Fibroblast of skin of scalp (primary cell): ENCODE measurements at regions not wholly inside any gene's neighbourhood (a gene's known extent, or its start where the extent isn't known, plus 50 kb on each side); places are given as distances from the start of the nearest gene placed in this dataset.

ENCODE experiments used
- DNase-seq: peaks from one replicate; pipeline ENCODE4 v3.0.0-alpha.2; 2013

GRCh38 chr14:87087881-87088280 is 905.1 kb downstream of the GALC start:
- DNase-seq, result no peak

- DNase-seq, result no peak
These were observed 908.1 kb downstream of the GALC start for GRCh38 chr14:87084908-87085307.

DNA sequence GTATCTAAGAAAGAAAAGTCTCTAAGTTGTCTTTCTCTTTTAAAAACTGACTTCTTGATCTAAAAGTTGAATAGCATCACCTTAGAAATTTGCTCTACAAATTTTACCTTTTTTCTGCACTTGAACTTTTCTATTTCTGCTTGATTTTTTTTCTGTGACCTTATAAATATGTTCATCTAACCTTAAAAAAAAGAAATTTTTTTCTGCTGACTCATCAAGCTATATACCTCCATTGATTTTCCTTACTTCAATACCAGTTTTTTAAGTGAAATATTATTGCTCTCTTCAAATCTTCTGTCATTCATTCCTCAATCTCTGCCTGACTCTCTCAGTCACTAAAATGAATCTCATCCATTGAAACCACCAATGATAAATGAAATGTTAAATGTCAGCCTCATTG is 910.1 kb downstream of the GALC start:
- no peak for DNase-seq

GRCh38 chr14:87081004-87081403 is 912.0 kb downstream of the GALC start:
- DNase-seq, result no peak

GRCh38 chr14:87080146-87080545 is 912.8 kb downstream of the GALC start:
- DNase-seq, result no peak

DNA sequence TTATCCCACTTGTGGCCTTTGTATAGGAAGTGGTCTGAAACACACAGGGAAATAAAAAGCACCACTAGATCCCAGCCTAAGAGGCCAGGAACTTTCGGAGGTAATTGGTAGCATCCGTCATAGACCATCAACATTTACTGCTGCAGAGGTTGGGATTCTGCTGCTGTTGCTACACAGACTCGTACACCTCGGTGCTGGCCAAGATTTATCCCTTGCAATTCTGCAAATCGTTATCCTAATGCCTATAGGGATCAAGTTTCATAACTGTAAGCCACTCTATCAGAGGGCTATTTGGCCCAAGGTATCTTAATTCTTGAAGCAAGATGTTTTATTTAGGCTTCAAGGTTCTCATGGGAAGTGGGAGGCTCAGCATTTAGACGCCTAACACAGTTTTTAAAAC is 913.6 kb downstream of the GALC start:
- DNase-seq, result no peak

- no peak for DNase-seq
These were observed 916.1 kb downstream of the GALC start for GRCh38 chr14:87076922-87077321.

GRCh38 chr14:87076146-87076545 is 916.8 kb downstream of the GALC start:
- no peak for DNase-seq

- DNase-seq, result no peak
These were observed 919.0 kb downstream of the GALC start for GRCh38 chr14:87073880-87074570.

DNA sequence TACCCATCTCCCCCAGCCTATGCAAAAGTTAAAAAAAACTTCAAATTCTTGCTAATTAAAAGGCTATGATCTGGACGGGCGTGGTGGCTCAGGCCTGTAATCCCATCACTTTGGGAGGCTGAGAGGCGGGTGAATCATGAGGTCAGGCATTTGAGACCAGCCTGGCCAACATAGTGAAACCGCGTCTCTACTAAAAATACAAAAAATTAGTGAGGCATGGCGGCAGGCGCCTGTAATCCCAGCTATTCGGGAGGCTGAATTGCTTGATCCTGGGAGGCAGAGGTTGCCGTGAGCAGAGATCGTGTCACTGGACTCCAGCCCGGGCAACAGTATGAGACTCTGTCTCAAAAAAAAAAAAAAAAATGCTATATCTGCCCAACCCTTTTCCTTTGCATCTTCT is 925.4 kb downstream of the GALC start:
- peak; percentile 3 for DNase-seq

GRCh38 chr14:87067061-87067460 is 925.9 kb downstream of the GALC start:
- DNase-seq, result no peak

DNA sequence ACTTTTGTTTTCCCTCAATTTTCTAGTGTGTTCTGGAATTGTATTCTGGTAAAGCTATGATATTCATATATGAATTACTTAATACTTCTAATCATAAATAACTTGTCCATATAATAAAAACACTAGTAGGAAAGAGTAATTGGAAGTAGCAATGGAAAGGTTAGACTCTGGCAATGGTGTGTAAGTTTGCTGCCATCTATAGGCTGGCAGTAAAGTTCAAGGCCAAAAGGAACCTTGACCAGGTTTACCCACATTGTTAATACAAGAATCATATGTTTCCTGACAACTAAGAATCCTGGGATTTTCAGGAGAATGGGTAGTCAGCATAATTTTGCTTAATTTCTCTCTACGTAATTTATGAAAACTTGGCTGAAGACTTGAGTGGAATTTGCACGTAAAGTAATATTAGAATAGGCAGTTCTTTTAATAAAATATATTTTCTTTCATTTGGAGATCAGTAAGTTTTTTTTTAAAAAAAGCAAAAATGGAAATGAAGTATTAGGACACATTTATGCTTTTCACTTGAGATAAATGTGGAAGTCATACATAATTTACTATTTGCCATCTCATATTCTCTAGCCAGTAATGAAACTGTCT is 926.7 kb downstream of the GALC start:
- DNase-seq, result peak; percentile 7

- no peak for DNase-seq
These were observed 927.6 kb downstream of the GALC start for GRCh38 chr14:87065366-87065765.

GRCh38 chr14:87063181-87063580 is 929.8 kb downstream of the GALC start:
- DNase-seq, result no peak

DNA sequence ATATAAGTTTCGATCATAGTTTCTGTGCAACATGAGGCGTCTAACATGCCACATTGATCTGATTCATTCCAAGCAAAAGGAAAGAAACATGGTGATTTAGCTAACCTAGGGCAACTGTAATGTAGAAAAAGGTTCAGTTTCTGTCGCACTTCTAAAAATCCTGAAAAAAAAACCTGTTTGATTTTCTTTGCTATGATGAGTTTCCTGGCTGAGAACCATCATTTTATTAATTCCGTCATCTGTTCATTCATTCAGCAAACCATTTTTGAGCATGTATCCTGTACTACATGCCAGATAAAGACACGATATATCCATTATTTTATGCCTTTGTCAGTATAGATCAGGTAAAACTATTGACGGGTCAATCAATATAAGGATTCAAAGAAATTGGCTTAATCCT is 932.6 kb downstream of the GALC start:
- no peak for DNase-seq

DNA sequence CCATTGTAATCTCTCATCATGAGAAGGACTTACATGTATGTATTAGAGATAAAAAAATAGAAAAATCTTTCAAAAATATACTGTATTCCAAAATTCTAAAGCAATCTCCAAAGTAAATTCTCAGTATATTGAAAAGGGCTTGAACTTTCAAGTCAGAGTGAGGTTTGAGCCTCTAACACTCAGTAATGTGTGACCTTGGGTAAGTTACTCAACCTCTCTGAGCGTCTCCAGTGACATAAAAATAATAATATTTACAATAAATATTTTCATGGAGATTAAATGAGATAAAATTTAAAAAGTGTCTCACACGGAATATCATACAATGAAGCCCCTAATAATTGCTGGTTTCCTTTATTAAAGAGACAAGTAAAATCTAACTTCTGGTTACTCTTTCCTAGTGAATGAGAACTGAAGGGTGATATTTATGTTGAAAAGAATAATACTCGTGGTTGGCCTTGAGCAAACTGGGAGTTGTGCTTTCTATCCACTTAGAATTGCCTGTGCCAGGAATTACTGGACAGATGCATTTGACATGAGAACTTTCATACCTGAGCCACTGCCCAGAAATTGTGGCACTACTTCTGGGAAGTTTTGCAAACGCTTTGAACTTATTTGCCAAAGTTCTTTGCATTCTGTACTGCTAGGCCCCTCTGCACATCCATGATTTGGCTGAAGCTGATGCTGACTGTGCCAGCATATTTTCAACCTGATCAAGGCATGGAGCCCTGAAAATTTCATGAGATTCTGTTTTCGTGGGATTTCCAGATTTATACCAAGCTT is 933.7 kb downstream of the GALC start:
- no peak for DNase-seq

GRCh38 chr14:87055007-87055406 is 938.0 kb downstream of the GALC start:
- no peak for DNase-seq

DNA sequence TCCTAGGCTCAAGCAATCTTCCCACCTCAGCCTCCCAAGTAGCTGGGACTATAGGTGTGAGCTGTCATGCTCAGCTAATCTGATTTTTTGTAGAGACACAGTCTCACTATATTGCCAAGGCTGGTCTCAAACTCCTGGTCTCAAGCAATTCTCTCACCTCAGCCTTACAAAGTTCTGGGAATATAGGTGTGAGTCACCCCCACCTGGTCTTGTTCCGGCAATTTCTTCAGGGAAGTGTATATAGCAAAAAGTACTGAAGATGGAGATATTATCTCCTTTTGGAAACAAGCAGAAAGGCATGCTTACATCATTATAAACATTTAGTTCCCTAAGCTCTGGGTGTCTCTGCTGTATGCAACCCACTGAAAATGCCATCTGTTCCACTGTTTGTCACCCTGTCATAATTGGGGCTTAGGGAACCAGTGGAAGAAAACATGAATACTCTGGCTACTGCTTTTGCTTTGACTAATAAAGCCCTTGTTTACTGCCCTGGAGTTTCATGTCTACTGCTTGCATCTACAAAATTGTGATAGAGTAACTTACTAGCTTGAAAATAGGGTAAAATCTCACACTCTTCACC is 940.2 kb downstream of the GALC start:
- no peak for DNase-seq

- DNase-seq, result no peak
These were observed 942.6 kb downstream of the GALC start for GRCh38 chr14:87050421-87050820.

DNA sequence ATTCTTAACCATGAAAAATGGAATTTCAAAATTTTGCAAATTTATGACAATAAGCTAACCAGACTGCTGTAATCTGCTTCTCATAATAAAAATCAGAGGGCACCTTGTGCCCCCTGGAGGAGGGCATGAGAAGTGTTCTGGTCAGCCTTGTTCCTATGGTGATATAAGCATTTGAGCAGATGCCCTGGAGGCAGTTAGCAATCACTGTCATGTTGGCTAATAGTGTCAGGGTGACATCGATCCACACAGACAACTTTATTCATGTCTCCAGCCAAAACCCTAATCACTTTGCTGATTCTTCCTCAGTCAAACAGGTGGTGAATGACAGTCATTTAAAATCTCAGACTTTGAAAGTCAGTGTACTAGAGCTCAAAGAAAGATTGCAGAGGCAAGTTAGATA is 943.0 kb downstream of the GALC start:
- peak; percentile 55 for DNase-seq

DNA sequence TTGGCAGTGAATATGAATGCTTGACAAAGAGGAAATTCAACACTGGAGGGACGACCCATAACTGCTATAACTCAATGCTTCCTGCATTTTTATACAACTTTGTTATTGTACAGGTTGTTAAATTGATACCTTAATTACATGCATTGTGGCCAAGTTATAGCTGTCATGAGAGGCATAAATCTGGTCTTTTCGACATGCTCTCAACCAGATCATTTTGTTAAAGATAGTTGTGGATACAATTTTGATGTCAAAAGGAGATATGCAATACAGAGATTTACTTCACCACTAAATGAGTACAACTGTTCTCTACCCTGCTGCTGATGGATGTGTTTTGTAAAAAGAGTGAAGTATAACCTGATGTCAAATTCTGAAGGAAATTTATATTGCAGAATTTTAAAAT is 946.0 kb downstream of the GALC start:
- no peak for DNase-seq

- DNase-seq, result no peak
These were observed 947.0 kb downstream of the GALC start for GRCh38 chr14:87045956-87046355.

- no peak for DNase-seq
These were observed 947.7 kb downstream of the GALC start for GRCh38 chr14:87045246-87045645.

- no peak for DNase-seq
These were observed 948.2 kb downstream of the GALC start for GRCh38 chr14:87044807-87045206.
